ENCODE measurements at regions not wholly inside any gene's neighbourhood (a gene's known extent, or its start where the extent isn't known, plus 50 kb on each side); places are given as distances from the start of the nearest gene placed in this dataset.

DNA sequence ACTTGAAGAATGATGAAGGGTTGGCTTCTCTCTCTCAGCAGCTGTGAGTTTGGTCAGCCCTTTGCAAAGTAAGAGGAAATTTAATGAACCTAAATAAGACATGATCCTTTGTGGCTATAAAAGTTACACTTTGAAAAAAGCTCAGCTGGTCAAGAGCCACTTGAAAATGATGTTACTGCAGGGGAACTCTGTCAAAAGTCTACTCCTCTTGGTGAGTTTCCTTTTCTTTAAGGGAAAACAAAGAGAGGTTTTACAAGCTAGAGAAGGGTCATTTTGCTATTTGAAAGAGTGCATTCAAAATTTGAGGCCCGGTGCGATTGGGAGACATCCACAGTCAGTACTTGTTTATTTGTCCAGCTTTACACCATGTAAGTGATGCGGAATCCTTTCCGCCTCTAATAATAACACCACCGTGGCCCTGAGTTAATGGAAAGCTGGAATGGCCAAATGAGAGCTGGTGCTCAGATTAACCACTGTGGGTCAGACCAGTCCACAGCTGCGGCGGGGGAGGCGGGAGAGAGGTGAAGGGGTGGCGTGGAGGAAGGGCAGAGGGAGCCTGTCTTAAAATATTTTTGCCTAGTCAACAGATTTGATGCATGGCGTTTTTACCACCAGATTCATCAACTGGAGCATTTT is 404.0 kb downstream of the TLE4 start:
- H3K4ac ChIP-seq (ENCODE audit: low read depth, low read length): no peak overlapping the region
- Mint-ChIP-seq H3K27ac (peak overlapping the region in 1 of 3 experiments; percentile 28; a peak in 3 of 7 replicates), H3K36me3 (ENCODE audit: insufficient read depth in 1 of 3, low read depth in 3 of 3) (no peaks in the 10 kb centered on the region), H3K27me3 (ENCODE audit: low read depth) (peaks cover 9% of the 10 kb centered on the region), H3K9me3 (no peaks in the 10 kb centered on the region), H3K4me1 (peaks cover 22 to 30% of the 10 kb centered on the region in 2 experiments), H3K4me3 (no peak overlapping the region)
- H4K91ac ChIP-seq (ENCODE audit: insufficient read length, low read depth, low read length): no peak overlapping the region
- peaks cover 4% of the 10 kb centered on the region; the same call in 1 of the 2 replicates for H3K4me1 ChIP-seq (ENCODE audit: insufficient read depth, low read length)
- no peak overlapping the region for H2BK5ac ChIP-seq (ENCODE audit: insufficient read length, low read length)
- H3K18ac ChIP-seq (ENCODE audit: insufficient read length, low read depth, low read length): no peak overlapping the region
- H2AFZ ChIP-seq (ENCODE audit: low read length): no peak overlapping the region
- H3K79me1 ChIP-seq (ENCODE audit: insufficient read depth, low read depth, low read length, poor library complexity, severe bottlenecking): no peaks in the 10 kb centered on the region
- TF ChIP-seq, protein P1, sequence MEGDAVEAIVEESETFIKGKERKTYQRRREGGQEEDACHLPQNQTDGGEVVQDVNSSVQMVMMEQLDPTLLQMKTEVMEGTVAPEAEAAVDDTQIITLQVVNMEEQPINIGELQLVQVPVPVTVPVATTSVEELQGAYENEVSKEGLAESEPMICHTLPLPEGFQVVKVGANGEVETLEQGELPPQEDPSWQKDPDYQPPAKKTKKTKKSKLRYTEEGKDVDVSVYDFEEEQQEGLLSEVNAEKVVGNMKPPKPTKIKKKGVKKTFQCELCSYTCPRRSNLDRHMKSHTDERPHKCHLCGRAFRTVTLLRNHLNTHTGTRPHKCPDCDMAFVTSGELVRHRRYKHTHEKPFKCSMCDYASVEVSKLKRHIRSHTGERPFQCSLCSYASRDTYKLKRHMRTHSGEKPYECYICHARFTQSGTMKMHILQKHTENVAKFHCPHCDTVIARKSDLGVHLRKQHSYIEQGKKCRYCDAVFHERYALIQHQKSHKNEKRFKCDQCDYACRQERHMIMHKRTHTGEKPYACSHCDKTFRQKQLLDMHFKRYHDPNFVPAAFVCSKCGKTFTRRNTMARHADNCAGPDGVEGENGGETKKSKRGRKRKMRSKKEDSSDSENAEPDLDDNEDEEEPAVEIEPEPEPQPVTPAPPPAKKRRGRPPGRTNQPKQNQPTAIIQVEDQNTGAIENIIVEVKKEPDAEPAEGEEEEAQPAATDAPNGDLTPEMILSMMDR (conservative IDR thresholded peaks at IDR 0.05): no peak
- H3K27me3 ChIP-seq (ENCODE audit: insufficient read depth, low read length): no peaks in the 10 kb centered on the region
- no peak overlapping the region for H3K9ac ChIP-seq (ENCODE audit: extremely low read depth, insufficient read length, low read length)
- no peak overlapping the region for H2BK120ac ChIP-seq (ENCODE audit: low read depth, low read length, poor library complexity, severe bottlenecking)
- H2BK12ac ChIP-seq (ENCODE audit: insufficient read length, low read depth, low read length): no peak overlapping the region
- no peak overlapping the region for H3K14ac ChIP-seq (ENCODE audit: insufficient read depth, low read length)
- no peaks in the 10 kb centered on the region for H3K79me2 ChIP-seq (ENCODE audit: insufficient read depth, low read length)
- H3K4me2 ChIP-seq (ENCODE audit: insufficient read depth, insufficient read length, low read length): no peak overlapping the region
- H3K23me2 ChIP-seq (ENCODE audit: insufficient read length, low read depth, low read length, poor library complexity, severe bottlenecking): no peaks in the 10 kb centered on the region
- no peak overlapping the region for H2BK20ac ChIP-seq (ENCODE audit: low read depth, low read length, poor library complexity, severe bottlenecking)
- H2BK15ac ChIP-seq (ENCODE audit: low read depth, low read length): no peak overlapping the region
- H3K27ac ChIP-seq (ENCODE audit: insufficient read length, low read depth, low read length): no peak overlapping the region
- H4K20me1 ChIP-seq (ENCODE audit: control insufficient read depth, insufficient read depth, insufficient read length): no peaks in the 10 kb centered on the region
- no peak overlapping the region for H4K8ac ChIP-seq (replicated peaks; ENCODE audit: insufficient read length, low read depth, low read length)
- peak; percentile 28 for DNase-seq
- H3K56ac ChIP-seq (ENCODE audit: insufficient read length, low read depth, low read length): no peak overlapping the region
- no peak overlapping the region for H3K23ac ChIP-seq (ENCODE audit: insufficient read length, low read depth, low read length)
- H4K5ac ChIP-seq (ENCODE audit: insufficient read length, low read depth, low read length): no peak overlapping the region
- no CpG with 5 or more reads among the region's 10 CpGs for WGBS (ENCODE audit: extremely low coverage, insufficient read length, low lambda C conversion rate)
- no peaks in the 10 kb centered on the region for H3K9me3 ChIP-seq (ENCODE audit: control insufficient read depth, low read depth, low read length)
- H3T11ph ChIP-seq (ENCODE audit: low read length): no peak overlapping the region
- no peak overlapping the region for H2AK5ac ChIP-seq (ENCODE audit: insufficient read length, low read length)

All from H9 (cell line).